ENCODE measurements at regions not wholly inside any gene's neighbourhood (a gene's known extent, or its start where the extent isn't known, plus 50 kb on each side); places are given as distances from the start of the nearest gene placed in this dataset.
"Not testable (repeated sequence)": the region's sequence is repeated elsewhere in the genome, so short reads cannot be mapped to it uniquely, and the experiment has no call there.

DNA sequence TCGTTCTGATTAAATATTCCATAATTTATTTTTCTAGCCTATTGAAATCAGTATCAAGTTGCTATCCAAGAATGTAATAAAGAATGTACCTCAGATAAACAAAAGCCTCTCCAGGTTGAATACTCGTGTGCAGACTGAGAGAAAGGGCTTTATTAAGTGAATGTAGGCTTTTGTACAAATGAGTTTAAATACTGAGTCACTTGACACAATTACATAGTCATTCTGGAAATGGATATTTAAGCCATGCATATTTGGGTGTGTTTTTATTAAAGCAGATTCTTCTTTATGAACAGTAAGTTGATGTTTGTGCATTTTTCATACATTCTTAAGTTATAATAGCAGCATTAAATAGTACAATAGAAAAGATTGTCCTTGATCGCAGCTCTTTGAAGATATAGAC lies 139.8 kb upstream of the GK2 start:
- in situ Hi-C loops (cut with MboI) (no loop called here), intact Hi-C loops (cut with micrococcal nuclease; ENCODE audit: unreplicated experiment) (no loop called here)
- Histone ChIP-seq H3K27ac (ENCODE audit: control insufficient read depth, insufficient read depth) (no peak overlapping the region), H2AFZ (ENCODE audit: control insufficient read depth, low read depth, low read length) (no peak overlapping the region), H3K4me1 (ENCODE audit: control insufficient read depth, insufficient read depth, low read length) (no peaks in the 10 kb centered on the region), H3K27me3 (replicated peaks in 1 of 2; ENCODE audit: control insufficient read depth in 2 of 2, insufficient read depth in 2 of 2, low read length in 1 of 2) (no peaks in the 10 kb centered on the region), H3K9ac (ENCODE audit: control insufficient read depth, insufficient read depth, low read length) (no peak overlapping the region), H3K4me2 (ENCODE audit: control insufficient read depth, insufficient read depth) (no peak overlapping the region), H3K79me2 (ENCODE audit: control insufficient read depth, insufficient read depth, low read length) (no peaks in the 10 kb centered on the region), H3K36me3 (ENCODE audit: control insufficient read depth in 2 of 2, insufficient read depth in 2 of 2, low read length in 1 of 2) (no peaks in the 10 kb centered on the region), H3K9me3 (replicated peaks; ENCODE audit: control insufficient read depth, insufficient read depth, low read length) (no peaks in the 10 kb centered on the region), H3K4me3 (no peak overlapping the region), H4K20me1 (ENCODE audit: control insufficient read depth, insufficient read depth) (no peaks in the 10 kb centered on the region)
- BruUV-seq (replicated peaks), result no TSS peak
- TF ChIP-seq, protein P1, sequence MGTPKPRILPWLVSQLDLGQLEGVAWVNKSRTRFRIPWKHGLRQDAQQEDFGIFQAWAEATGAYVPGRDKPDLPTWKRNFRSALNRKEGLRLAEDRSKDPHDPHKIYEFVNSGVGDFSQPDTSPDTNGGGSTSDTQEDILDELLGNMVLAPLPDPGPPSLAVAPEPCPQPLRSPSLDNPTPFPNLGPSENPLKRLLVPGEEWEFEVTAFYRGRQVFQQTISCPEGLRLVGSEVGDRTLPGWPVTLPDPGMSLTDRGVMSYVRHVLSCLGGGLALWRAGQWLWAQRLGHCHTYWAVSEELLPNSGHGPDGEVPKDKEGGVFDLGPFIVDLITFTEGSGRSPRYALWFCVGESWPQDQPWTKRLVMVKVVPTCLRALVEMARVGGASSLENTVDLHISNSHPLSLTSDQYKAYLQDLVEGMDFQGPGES (IDR thresholded peaks at IDR 0.05), result no peak
- TF ChIP-seq CREM (IDR thresholded peaks at IDR 0.05; ENCODE audit: low read depth) (no peak), JUNB (IDR thresholded peaks at IDR 0.05) (no peak), NFXL1 (IDR thresholded peaks at IDR 0.05; ENCODE audit: borderline replicate concordance) (no peak), BRCA1 (IDR thresholded peaks at IDR 0.05; ENCODE audit: low read depth, low read length) (no peak), ZNF217 (IDR thresholded peaks at IDR 0.05) (no peak), WRNIP1 (IDR thresholded peaks at IDR 0.05; ENCODE audit: borderline replicate concordance, low read depth, low read length) (no peak), SREBF2 (IDR thresholded peaks at IDR 0.05; ENCODE audit: low read length) (no peak), EGR1 (IDR thresholded peaks at IDR 0.05; ENCODE audit: borderline replicate concordance in 1 of 2, low read depth in 2 of 2, low read length in 2 of 2) (no peak), ESRRA (IDR thresholded peaks at IDR 0.05; ENCODE audit: low read length) (no peak), ETV6 (conservative IDR thresholded peaks at IDR 0.05 in 1 of 2, IDR thresholded peaks at IDR 0.05 in 1 of 2; ENCODE audit: borderline replicate concordance in 1 of 2, low read depth in 1 of 2) (no peak), BCL11A (IDR thresholded peaks at IDR 0.05; ENCODE audit: low read depth, low read length) (no peak), RB1 (IDR thresholded peaks at IDR 0.05; ENCODE audit: borderline replicate concordance) (no peak), NR2C1 (IDR thresholded peaks at IDR 0.05) (no peak), CHD4 (IDR thresholded peaks at IDR 0.05) (no peak), MYB (IDR thresholded peaks at IDR 0.05; ENCODE audit: borderline replicate concordance, low read depth, low read length) (no peak), EP300 (IDR thresholded peaks at IDR 0.05; ENCODE audit: borderline replicate concordance in 1 of 2, control insufficient read depth in 1 of 2, low read depth in 2 of 2, low read length in 2 of 2) (no peak), ZBED1 (IDR thresholded peaks at IDR 0.05; ENCODE audit: borderline replicate concordance) (no peak), SMAD5 (IDR thresholded peaks at IDR 0.05; ENCODE audit: low read depth) (no peak)
- 2% methylated on average over 3 of the region's 3 CpGs for WGBS (ENCODE audit: insufficient coverage, insufficient replicate concordance, low lambda C conversion rate, missing lambda C conversion rate)
- RAD21 ChIA-PET (ENCODE audit: unreplicated experiment), result no interaction called here
- CTCF ChIA-PET, result no interaction called here
- DNase-seq (ENCODE audit: low read depth, low spot score) (no peak), ATAC-seq (no peak), FAIRE-seq (no peak)
- SMC1A ChIA-PET (ENCODE audit: uncharacterized antibody, unreplicated experiment), result no interaction called here
- POLR2A ChIA-PET, result no interaction called here

GRCh38 chr4:79545292-79545691 lies 137.3 kb upstream of the GK2 start:
- BruUV-seq (replicated peaks); in situ Hi-C loops (cut with MboI); ATAC-seq; H3K27ac ChIP-seq (ENCODE audit: control insufficient read depth, insufficient read depth); H3K4me3 ChIP-seq; H3K9me3 ChIP-seq (replicated peaks; ENCODE audit: control insufficient read depth, insufficient read depth, low read length); POLR2A ChIA-PET; H3K4me1 ChIP-seq (ENCODE audit: control insufficient read depth, insufficient read depth, low read length); H3K9ac ChIP-seq (ENCODE audit: control insufficient read depth, insufficient read depth, low read length); H3K79me2 ChIP-seq (ENCODE audit: control insufficient read depth, insufficient read depth, low read length); H3K27me3 ChIP-seq (replicated peaks in 1 of 2; ENCODE audit: control insufficient read depth in 2 of 2, insufficient read depth in 2 of 2, low read length in 1 of 2); RAD21 ChIA-PET (ENCODE audit: unreplicated experiment); DNase-seq (ENCODE audit: low read depth, low spot score); FAIRE-seq; intact Hi-C loops (cut with micrococcal nuclease; ENCODE audit: unreplicated experiment); H2AFZ ChIP-seq (ENCODE audit: control insufficient read depth, low read depth, low read length); H4K20me1 ChIP-seq (ENCODE audit: control insufficient read depth, insufficient read depth); H3K36me3 ChIP-seq (ENCODE audit: control insufficient read depth in 2 of 2, insufficient read depth in 2 of 2, low read length in 1 of 2); SMC1A ChIA-PET (ENCODE audit: uncharacterized antibody, unreplicated experiment); H3K4me2 ChIP-seq (ENCODE audit: control insufficient read depth, insufficient read depth): not testable (repeated sequence)
- CTCF ChIA-PET, result interaction anchor here (0.7 to 1.0 kb wide), 3 partner anchors 58 to 818 kb away, joined by 3 read pairs; no protein-coding TSS in a partner anchor
- 0% methylated on average over 1 of the region's 1 CpG for WGBS (ENCODE audit: insufficient coverage, insufficient replicate concordance, low lambda C conversion rate, missing lambda C conversion rate)
